ENCODE measurements at regions not wholly inside any gene's neighbourhood (a gene's known extent, or its start where the extent isn't known, plus 50 kb on each side); places are given as distances from the start of the nearest gene placed in this dataset.
"Not testable (repeated sequence)": the region's sequence is repeated elsewhere in the genome, so short reads cannot be mapped to it uniquely, and the experiment has no call there.

- DNase-seq (ENCODE audit: low read depth): no peak
- Histone ChIP-seq H3K4me3 (ENCODE audit: insufficient read depth, low read depth, low read length) (no peak overlapping the region), H3K4me1 (ENCODE audit: insufficient read depth, low read length) (no peaks in the 10 kb centered on the region), H3K9ac (ENCODE audit: low read length) (no peak overlapping the region), H2AFZ (ENCODE audit: low read depth, low read length) (no peak overlapping the region), H3K36me3 (ENCODE audit: insufficient read depth, low read length) (no peaks in the 10 kb centered on the region), H3K4me2 (ENCODE audit: low read length) (no peak overlapping the region), H4K20me1 (ENCODE audit: insufficient read depth, low read length) (no peaks in the 10 kb centered on the region), H3K79me2 (ENCODE audit: insufficient read depth, low read length) (no peaks in the 10 kb centered on the region), H3K27me3 (ENCODE audit: insufficient read depth, low read length) (no peaks in the 10 kb centered on the region), H3K9me3 (ENCODE audit: insufficient read depth, low read depth, low read length) (no peaks in the 10 kb centered on the region), H3K27ac (ENCODE audit: low read depth, low read length) (no peak overlapping the region)
- H3K36me3 Mint-ChIP-seq (ENCODE audit: low read depth, unreplicated experiment): no peaks in the 10 kb centered on the region
- no peak for TF ChIP-seq EZH2 (IDR thresholded peaks at IDR 0.05; ENCODE audit: insufficient read depth, low read length)
- TF ChIP-seq, protein P1, sequence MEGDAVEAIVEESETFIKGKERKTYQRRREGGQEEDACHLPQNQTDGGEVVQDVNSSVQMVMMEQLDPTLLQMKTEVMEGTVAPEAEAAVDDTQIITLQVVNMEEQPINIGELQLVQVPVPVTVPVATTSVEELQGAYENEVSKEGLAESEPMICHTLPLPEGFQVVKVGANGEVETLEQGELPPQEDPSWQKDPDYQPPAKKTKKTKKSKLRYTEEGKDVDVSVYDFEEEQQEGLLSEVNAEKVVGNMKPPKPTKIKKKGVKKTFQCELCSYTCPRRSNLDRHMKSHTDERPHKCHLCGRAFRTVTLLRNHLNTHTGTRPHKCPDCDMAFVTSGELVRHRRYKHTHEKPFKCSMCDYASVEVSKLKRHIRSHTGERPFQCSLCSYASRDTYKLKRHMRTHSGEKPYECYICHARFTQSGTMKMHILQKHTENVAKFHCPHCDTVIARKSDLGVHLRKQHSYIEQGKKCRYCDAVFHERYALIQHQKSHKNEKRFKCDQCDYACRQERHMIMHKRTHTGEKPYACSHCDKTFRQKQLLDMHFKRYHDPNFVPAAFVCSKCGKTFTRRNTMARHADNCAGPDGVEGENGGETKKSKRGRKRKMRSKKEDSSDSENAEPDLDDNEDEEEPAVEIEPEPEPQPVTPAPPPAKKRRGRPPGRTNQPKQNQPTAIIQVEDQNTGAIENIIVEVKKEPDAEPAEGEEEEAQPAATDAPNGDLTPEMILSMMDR (IDR thresholded peaks at IDR 0.05; ENCODE audit: insufficient read depth, low read depth, low read length): no peak
- no peaks in the 10 kb centered on the region for H3K27me3 Mint-ChIP-seq (ENCODE audit: low read depth, unreplicated experiment)
- FAIRE-seq: no peak
- peaks cover 2% of the 10 kb centered on the region for H3K9me3 Mint-ChIP-seq (ENCODE audit: unreplicated experiment)
- peaks cover 2% of the 10 kb centered on the region for H3K4me1 Mint-ChIP-seq (ENCODE audit: low read depth, unreplicated experiment)
- no peak overlapping the region for H3K4me3 Mint-ChIP-seq (ENCODE audit: unreplicated experiment)
- H3K27ac Mint-ChIP-seq (ENCODE audit: unreplicated experiment): no peak overlapping the region
Observed at GRCh38 chrX:104469771-104470170, 96.2 kb upstream of the IL1RAPL2 start.

DNA sequence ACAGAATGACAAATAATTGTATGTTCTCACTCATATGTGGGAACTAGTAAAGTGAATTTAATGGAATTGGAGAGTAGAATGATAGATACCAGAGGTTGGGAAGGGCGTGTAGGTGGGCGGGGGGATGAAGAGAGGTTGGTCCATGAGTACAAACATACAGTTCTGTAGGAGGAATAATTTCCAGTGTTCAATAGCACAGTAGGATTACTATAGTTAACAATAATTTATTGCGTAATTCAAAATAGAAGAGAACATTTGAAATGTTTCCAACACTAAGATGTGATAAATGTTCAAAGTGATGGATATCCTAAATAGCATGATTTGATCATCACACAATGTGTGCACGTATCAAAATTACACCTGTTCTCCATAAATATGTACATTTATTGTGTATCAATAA is 106.2 kb upstream of the IL1RAPL2 start:
- H3K36me3 ChIP-seq (ENCODE audit: insufficient read depth, low read length): no peaks in the 10 kb centered on the region
- H3K27me3 ChIP-seq (ENCODE audit: insufficient read depth, low read length): no peaks in the 10 kb centered on the region
- Mint-ChIP-seq H3K4me3 (ENCODE audit: unreplicated experiment) (no peak overlapping the region), H3K9me3 (ENCODE audit: unreplicated experiment) (peaks cover 2% of the 10 kb centered on the region), H3K4me1 (ENCODE audit: low read depth, unreplicated experiment) (no peaks in the 10 kb centered on the region), H3K27ac (ENCODE audit: unreplicated experiment) (no peak overlapping the region), H3K36me3 (ENCODE audit: low read depth, unreplicated experiment) (no peaks in the 10 kb centered on the region), H3K27me3 (ENCODE audit: low read depth, unreplicated experiment) (peaks cover 5% of the 10 kb centered on the region)
- no peak for DNase-seq (ENCODE audit: low read depth)
- H3K9me3 ChIP-seq (ENCODE audit: insufficient read depth, low read depth, low read length): no peaks in the 10 kb centered on the region
- no peak overlapping the region for H3K4me2 ChIP-seq (ENCODE audit: low read length)
- no peak overlapping the region for H3K9ac ChIP-seq (ENCODE audit: low read length)
- no peak overlapping the region for H3K4me3 ChIP-seq (ENCODE audit: insufficient read depth, low read depth, low read length)
- no peak overlapping the region for H2AFZ ChIP-seq (ENCODE audit: low read depth, low read length)
- no peaks in the 10 kb centered on the region for H3K4me1 ChIP-seq (ENCODE audit: insufficient read depth, low read length)
- no peak overlapping the region for H3K27ac ChIP-seq (ENCODE audit: low read depth, low read length)
- TF ChIP-seq EZH2 (IDR thresholded peaks at IDR 0.05; ENCODE audit: insufficient read depth, low read length): no peak
- TF ChIP-seq, protein P1 (IDR thresholded peaks at IDR 0.05; ENCODE audit: insufficient read depth, low read depth, low read length): no peak
- no peaks in the 10 kb centered on the region for H3K79me2 ChIP-seq (ENCODE audit: insufficient read depth, low read length)
- no peaks in the 10 kb centered on the region for H4K20me1 ChIP-seq (ENCODE audit: insufficient read depth, low read length)
- FAIRE-seq: no peak

GRCh38 chrX:104457130-104457529 is 108.9 kb upstream of the IL1RAPL2 start:
- H2AFZ ChIP-seq (ENCODE audit: low read depth, low read length); H3K4me1 ChIP-seq (ENCODE audit: insufficient read depth, low read length); H3K4me3 Mint-ChIP-seq (ENCODE audit: unreplicated experiment); H3K27ac ChIP-seq (ENCODE audit: low read depth, low read length); H3K27me3 ChIP-seq (ENCODE audit: insufficient read depth, low read length); H3K36me3 Mint-ChIP-seq (ENCODE audit: low read depth, unreplicated experiment); H3K36me3 ChIP-seq (ENCODE audit: insufficient read depth, low read length); H3K4me2 ChIP-seq (ENCODE audit: low read length); H3K27ac Mint-ChIP-seq (ENCODE audit: unreplicated experiment); H3K27me3 Mint-ChIP-seq (ENCODE audit: low read depth, unreplicated experiment); H3K4me3 ChIP-seq (ENCODE audit: insufficient read depth, low read depth, low read length); H3K9me3 Mint-ChIP-seq (ENCODE audit: unreplicated experiment); H4K20me1 ChIP-seq (ENCODE audit: insufficient read depth, low read length); H3K9me3 ChIP-seq (ENCODE audit: insufficient read depth, low read depth, low read length); FAIRE-seq; H3K9ac ChIP-seq (ENCODE audit: low read length); H3K4me1 Mint-ChIP-seq (ENCODE audit: low read depth, unreplicated experiment); DNase-seq (ENCODE audit: low read depth); H3K79me2 ChIP-seq (ENCODE audit: insufficient read depth, low read length): not testable (repeated sequence)
